H1 (cell line): ENCODE measurements at regions not wholly inside any gene's neighbourhood (a gene's known extent, or its start where the extent isn't known, plus 50 kb on each side); places are given as distances from the start of the nearest gene placed in this dataset.

Source experiments
- CTCF ChIA-PET: fragments of 300-600 bp; sonication (Branson Sonifier 250); formaldehyde crosslinking; loops from one replicate; lab custom pipeline; 2021; ENCODE audit not compliant: partially characterized antibody; lab: Charles Lee
- POLR2A ChIA-PET: fragments of 300-600 bp; sonication (Branson Sonifier 250); formaldehyde crosslinking; loops from one replicate; lab custom pipeline; 2021; ENCODE audit warnings: inconsistent platforms; ENCODE audit not compliant: partially characterized antibody; lab: Charles Lee
- DNase-seq, 2 experiments: peaks; one replicate each; pipeline versions ENCODE4 v3.0.0 to v3.0.0-alpha.2; 2010 to 2022; ENCODE audit warnings: low spot score in 2 of 2, low read depth in 1 of 2, mixed read lengths in 1 of 2
- FAIRE-seq: peaks from 2 replicates; lab custom pipeline; 2011; peaks lifted over from hg19 to GRCh38; lab: Jason Lieb, UNC
- H2AFZ ChIP-seq: 2 replicates; pipeline ENCODE4 v1.8.1; 2012; ENCODE audit warnings: low read length, inconsistent platforms
- H2AK5ac ChIP-seq: 2 replicates; pipeline ENCODE4 v1.6.1; 2013; ENCODE audit warnings: low read depth, low read length
- H2BK120ac ChIP-seq: replicated peaks from 2 replicates; pipeline ENCODE3; 2013; ENCODE audit warnings: low read depth, low read length, inconsistent platforms
- H2BK12ac ChIP-seq: 2 replicates; pipeline ENCODE4 v1.6.1; 2013; ENCODE audit warnings: low read depth, low read length
- H2BK15ac ChIP-seq: 2 replicates; pipeline ENCODE4 v1.6.1; 2013; ENCODE audit warnings: low read length
- H2BK20ac ChIP-seq: 2 replicates; pipeline ENCODE4 v1.6.1; 2013; ENCODE audit warnings: low read length
- H2BK5ac ChIP-seq: 2 replicates; pipeline ENCODE4 v1.6.1; 2013; ENCODE audit warnings: low read depth, low read length
- H3K14ac ChIP-seq: 2 replicates; pipeline ENCODE4 v1.6.1; 2013; ENCODE audit warnings: inconsistent platforms; ENCODE audit not compliant: insufficient read length
- H3K18ac ChIP-seq: 2 replicates; pipeline ENCODE4 v1.6.1; 2013; ENCODE audit warnings: low read length; ENCODE audit errors: extremely low read depth
- H3K23ac ChIP-seq: 2 replicates; pipeline ENCODE4 v1.6.1; 2013; ENCODE audit warnings: inconsistent platforms; ENCODE audit not compliant: insufficient read length
- H3K23me2 ChIP-seq: 2 replicates; pipeline ENCODE4 v1.6.1; 2013; ENCODE audit warnings: low read depth, low read length
- H3K27ac ChIP-seq: 2 replicates; pipeline ENCODE4 v1.6.1; 2011; ENCODE audit warnings: low read depth, low read length, inconsistent platforms
- H3K27me3 ChIP-seq, 4 experiments: replicated peaks in 1 of 4; 1 replicate in 1 of 4; 2 replicates in 3 of 4; pipeline versions ENCODE4 v1.6.1 to v1.8.1; 2011 to 2013; ENCODE audit warnings: low read length in 3 of 4, mild to moderate bottlenecking in 3 of 4, inconsistent platforms in 2 of 4, mixed read lengths in 2 of 4, moderate library complexity in 1 of 4; ENCODE audit not compliant: control insufficient read depth in 3 of 4, insufficient read depth in 3 of 4; ENCODE audit errors: extremely low read depth in 1 of 4
- H3K36me3 ChIP-seq, 4 experiments: 2 replicates each; pipeline versions ENCODE4 v1.6.1 to v1.8.1; 2011 to 2013; ENCODE audit warnings: mild to moderate bottlenecking in 4 of 4, low read length in 3 of 4, moderate library complexity in 2 of 4, control low read depth in 1 of 4, inconsistent platforms in 1 of 4; ENCODE audit not compliant: insufficient read depth in 4 of 4, control insufficient read depth in 2 of 4
- H3K4ac ChIP-seq: replicated peaks from 2 replicates; pipeline ENCODE3; 2013; ENCODE audit warnings: low read length, low read depth, mixed read lengths, inconsistent platforms; ENCODE audit not compliant: insufficient read length
- H3K4me1 ChIP-seq, 4 experiments: replicated peaks in 1 of 4; 1 replicate in 1 of 4; 2 replicates in 3 of 4; pipeline versions ENCODE4 v1.6.1 to v1.8.1; 2011 to 2013; ENCODE audit warnings: low read length in 3 of 4, inconsistent platforms in 2 of 4, mixed read lengths in 1 of 4; ENCODE audit not compliant: insufficient read depth in 4 of 4, control insufficient read depth in 3 of 4
- H3K4me2 ChIP-seq, 2 experiments: 2 replicates each; pipeline versions ENCODE4 v1.6.1 to v1.8.1; 2011 to 2013; ENCODE audit warnings: low read depth in 2 of 2, low read length in 2 of 2, control low read depth in 1 of 2, inconsistent platforms in 1 of 2, mild to moderate bottlenecking in 1 of 2; ENCODE audit not compliant: insufficient read depth in 1 of 2
- H3K4me3 ChIP-seq, 4 experiments: fragments of 200-600, 300-600 bp in 1 of 4; sonication (generic), shearing (Covaris generic), sonication (Bioruptor Twin) in 1 of 4; 2 replicates each; pipeline versions ENCODE4 v1.5.1 to v1.8.1; 2011 to 2016; ENCODE audit warnings: low read length in 4 of 4, low read depth in 3 of 4, control low read depth in 2 of 4, inconsistent platforms in 2 of 4, mild to moderate bottlenecking in 2 of 4, mixed read lengths in 1 of 4, moderate library complexity in 1 of 4; ENCODE audit not compliant: insufficient read depth in 2 of 4; ENCODE audit errors: extremely low read depth in 1 of 4
- H3K56ac ChIP-seq: replicated peaks from 2 replicates; pipeline ENCODE3; 2013; ENCODE audit warnings: low read depth, mild to moderate bottlenecking, mixed read lengths, low read length, inconsistent platforms; ENCODE audit not compliant: insufficient read length
- H3K79me1 ChIP-seq: 2 replicates; pipeline ENCODE4 v1.6.1; 2013; ENCODE audit warnings: low read depth, low read length, control low read depth
- H3K79me2 ChIP-seq, 2 experiments: 2 replicates each; pipeline versions ENCODE4 v1.6.1 to v1.8.1; 2012 to 2013; ENCODE audit warnings: low read length in 2 of 2, mild to moderate bottlenecking in 2 of 2, inconsistent platforms in 1 of 2; ENCODE audit not compliant: insufficient read depth in 2 of 2, control insufficient read depth in 1 of 2
- H3K9ac ChIP-seq, 4 experiments: replicated peaks in 1 of 4; 1 replicate in 1 of 4; 2 replicates in 3 of 4; pipeline versions ENCODE4 v1.6.1 to v1.8.1; 2011 to 2013; ENCODE audit warnings: low read depth in 3 of 4, low read length in 3 of 4, control low read depth in 2 of 4, mild to moderate bottlenecking in 2 of 4, moderate library complexity in 2 of 4, inconsistent platforms in 1 of 4; ENCODE audit errors: extremely low read depth in 1 of 4
- H3K9me3 ChIP-seq, 2 experiments: 2 replicates each; pipeline versions ENCODE4 v1.6.1 to v1.8.1; 2012 to 2013; ENCODE audit warnings: mild to moderate bottlenecking in 2 of 2, moderate library complexity in 2 of 2, control low read depth in 1 of 2, inconsistent platforms in 1 of 2, low read depth in 1 of 2, low read length in 1 of 2, mixed read lengths in 1 of 2; ENCODE audit not compliant: insufficient read depth in 2 of 2
- H4K20me1 ChIP-seq, 2 experiments: replicated peaks in 1 of 2; 2 replicates each; pipeline versions ENCODE3 to v1.8.1; 2011 to 2013; ENCODE audit warnings: inconsistent platforms in 2 of 2, low read length in 2 of 2, mild to moderate bottlenecking in 1 of 2; ENCODE audit not compliant: insufficient read depth in 2 of 2, control insufficient read depth in 1 of 2
- H4K5ac ChIP-seq: 2 replicates; pipeline ENCODE4 v1.6.1; 2013; ENCODE audit warnings: low read length, low read depth, mixed read lengths, inconsistent platforms; ENCODE audit not compliant: insufficient read length
- H4K8ac ChIP-seq: 2 replicates; pipeline ENCODE4 v1.8.0; 2013; ENCODE audit warnings: mild to moderate bottlenecking, moderate library complexity, low read length, inconsistent platforms; ENCODE audit not compliant: insufficient read depth; ENCODE audit errors: extremely low read depth
- H4K91ac ChIP-seq: replicated peaks from 2 replicates; pipeline ENCODE3; 2013; ENCODE audit warnings: low read length, mixed read lengths, inconsistent platforms; ENCODE audit not compliant: insufficient read length
- ATF3 ChIP-seq: IDR thresholded peaks from 2 replicates; pipeline ENCODE4 v1.6.1; 2011; ENCODE audit warnings: low read depth, mild to moderate bottlenecking, low read length; ENCODE audit not compliant: insufficient read depth
- BACH1 ChIP-seq: IDR thresholded peaks from 2 replicates; pipeline ENCODE4 v1.6.1; 2012; ENCODE audit warnings: low read length, improper control_type of control experiment
- BRCA1 ChIP-seq: IDR thresholded peaks from 2 replicates; pipeline ENCODE4 v1.6.1; 2012; ENCODE audit warnings: low read depth, low read length, improper control_type of control experiment
- CBX8 ChIP-seq: fragments of 300-800, 300-1000 bp; sonication (generic); IDR thresholded peaks from 2 replicates; pipeline ENCODE4 v1.7.1; 2016; ENCODE audit warnings: low read depth, low read length, borderline replicate concordance
- CREB1 ChIP-seq: IDR thresholded peaks from 2 replicates; pipeline ENCODE4 v1.6.1; 2012; ENCODE audit warnings: inconsistent platforms
- E2F6 ChIP-seq: IDR thresholded peaks from 2 replicates; pipeline ENCODE4 v1.6.1; 2012; ENCODE audit warnings: inconsistent platforms
- EP300 ChIP-seq, 2 experiments: IDR thresholded peaks; 1 replicate in 1 of 2; 2 replicates in 1 of 2; pipeline ENCODE4 v1.6.1; 2011 to 2012; ENCODE audit warnings: low read depth in 2 of 2, low read length in 2 of 2, mild to moderate bottlenecking in 2 of 2, borderline replicate concordance in 1 of 2, inconsistent platforms in 1 of 2, moderate library complexity in 1 of 2
- HDAC2 ChIP-seq, 2 experiments: fragments of 300-600 bp in 1 of 2; sonication (generic) in 1 of 2; IDR thresholded peaks; 2 replicates each; pipeline ENCODE4 v1.6.1; 2011 to 2012; ENCODE audit warnings: low read depth in 2 of 2, low read length in 2 of 2, mild to moderate bottlenecking in 2 of 2, moderate library complexity in 2 of 2, borderline replicate concordance in 1 of 2, inconsistent platforms in 1 of 2
- JUND ChIP-seq: IDR thresholded peaks from 2 replicates; pipeline ENCODE4 v1.6.1; 2011; ENCODE audit warnings: mild to moderate bottlenecking, improper control_type of control experiment, low read length
- RXRA ChIP-seq: IDR thresholded peaks from 2 replicates; pipeline ENCODE4 v1.6.1; 2011; ENCODE audit warnings: low read depth, mild to moderate bottlenecking, low read length, moderate library complexity; ENCODE audit not compliant: insufficient read depth
- SIN3A ChIP-seq, 2 experiments: IDR thresholded peaks in 1 of 2; conservative IDR thresholded peaks in 1 of 2; 2 replicates each; pipeline ENCODE4 v1.6.1; 2011 to 2012; ENCODE audit warnings: low read length in 2 of 2, improper control_type of control experiment in 1 of 2, low read depth in 1 of 2, mild to moderate bottlenecking in 1 of 2
- SIX5 ChIP-seq: IDR thresholded peaks from 2 replicates; pipeline ENCODE4 v1.6.1; 2011; ENCODE audit warnings: mild to moderate bottlenecking, low read depth, low read length
- SP2 ChIP-seq: IDR thresholded peaks from 2 replicates; pipeline ENCODE4 v1.6.1; 2012; ENCODE audit warnings: mild to moderate bottlenecking, low read length, inconsistent platforms
- ZNF274 ChIP-seq: IDR thresholded peaks from 2 replicates; pipeline ENCODE4 v1.7.0; 2012; ENCODE audit warnings: low read length, borderline replicate concordance; ENCODE audit errors: extremely low read depth
- WGBS, 2 experiments: shearing (Covaris generic) in 1 of 2; methylation state at CpG; one replicate each; pipeline versions ENCODE4 v1.1.6 to v1.1.7; 2013 to 2015; ENCODE audit warnings: low lambda C conversion rate in 2 of 2, mixed read lengths in 2 of 2, inconsistent platforms in 1 of 2, low coverage in 1 of 2, missing lambda C conversion rate in 1 of 2; ENCODE audit not compliant: insufficient replicate concordance in 2 of 2, insufficient coverage in 1 of 2, insufficient read length in 1 of 2; ENCODE audit errors: extremely low coverage in 1 of 2, missing lambda C conversion rate in 1 of 2; 5-methylcytosine and 5-hydroxymethylcytosine counted together

GRCh38 chr6:23409531-23409930 lies 716.5 kb upstream of the NRSN1 start:
- Histone ChIP-seq H3K79me1 (no peaks in the 10 kb centered on the region), H3K56ac (no peak overlapping the region), H3K79me2 (no peaks in the 10 kb centered on the region), H3K18ac (no peak overlapping the region), H3K9me3 (no peaks in the 10 kb centered on the region), H2BK20ac (no peak overlapping the region), H2BK15ac (no peak overlapping the region), H4K20me1 (no peaks in the 10 kb centered on the region), H2BK12ac (no peak overlapping the region), H3K27me3 (no peaks in the 10 kb centered on the region), H4K8ac (no peak overlapping the region), H3K14ac (no peak overlapping the region), H4K5ac (no peak overlapping the region), H3K23me2 (no peaks in the 10 kb centered on the region), H3K4ac (no peak overlapping the region), H3K4me1 (no peaks in the 10 kb centered on the region; a peak in 1 of 7 replicates), H3K4me2 (no peak overlapping the region), H3K9ac (no peak overlapping the region), H2BK5ac (no peak overlapping the region), H4K91ac (no peak overlapping the region), H3K4me3 (no peak overlapping the region), H3K36me3 (no peaks in the 10 kb centered on the region), H3K23ac (no peak overlapping the region), H2BK120ac (no peak overlapping the region), H3K27ac (no peak overlapping the region), H2AK5ac (no peak overlapping the region), H2AFZ (no peak overlapping the region; the same call in 1 of the 2 replicates)
- 67% methylated on average over 7 of the region's 7 CpGs; no CpG with 5 or more reads in 1 of the 2 experiments for WGBS, 2 experiments
- POLR2A ChIA-PET = no interaction called here
- CTCF ChIA-PET = interaction anchor here (0.6 to 1.3 kb wide), 2 partner anchors 240 to 258 kb away, joined by 3 read pairs; no protein-coding TSS in a partner anchor
- DNase-seq (no peak), FAIRE-seq (no peak)
- TF ChIP-seq EP300 (IDR thresholded peaks at IDR 0.05; ENCODE audit: borderline replicate concordance in 1 of 2, low read depth in 2 of 2, low read length in 2 of 2) = no peak
- no peak for TF ChIP-seq CREB1
- TF ChIP-seq ATF3 = no peak
- no peak for TF ChIP-seq SIN3A (conservative IDR thresholded peaks at IDR 0.05 in 1 of 2, IDR thresholded peaks at IDR 0.05 in 1 of 2; ENCODE audit: low read depth in 1 of 2, low read length in 2 of 2)
- TF ChIP-seq CBX8 = no peak
- TF ChIP-seq HDAC2 (IDR thresholded peaks at IDR 0.05; ENCODE audit: borderline replicate concordance in 1 of 2, low read depth in 2 of 2, low read length in 2 of 2) = no peak
- no peak for TF ChIP-seq JUND
- no peak for TF ChIP-seq RXRA
- TF ChIP-seq E2F6 = no peak
- no peak for TF ChIP-seq SIX5
- no peak for TF ChIP-seq BACH1
- TF ChIP-seq SP2 = no peak
- no peak for TF ChIP-seq BRCA1
- no peak for TF ChIP-seq ZNF274
